Muscle layer of colon (tissue), 2 donors: ENCODE measurements at regions not wholly inside any gene's neighbourhood (a gene's known extent, or its start where the extent isn't known, plus 50 kb on each side); places are given as distances from the start of the nearest gene placed in this dataset.

ENCODE experiments used
- H3K27ac ChIP-seq: one replicate; pipeline ENCODE4 v1.7.0; 2013; ENCODE audit warnings: low read depth, mild to moderate bottlenecking, low read length, moderate library complexity
- H3K27me3 ChIP-seq, 2 donors: one replicate each; pipeline ENCODE4 v1.7.0; 2013; ENCODE audit warnings: low read length in 2 of 2, mild to moderate bottlenecking in 2 of 2; ENCODE audit not compliant: insufficient read depth in 2 of 2, control insufficient read depth in 1 of 2
- H3K36me3 ChIP-seq: one replicate; pipeline ENCODE4 v1.7.0; 2013; ENCODE audit warnings: mild to moderate bottlenecking, low read length; ENCODE audit not compliant: insufficient read depth
- H3K4me1 ChIP-seq: one replicate; pipeline ENCODE4 v1.7.0; 2013; ENCODE audit warnings: mild to moderate bottlenecking, low read length; ENCODE audit not compliant: insufficient read depth
- H3K4me3 ChIP-seq, 2 donors: one replicate each; pipeline ENCODE4 v1.7.0; 2013; ENCODE audit warnings: low read length in 2 of 2, low read depth in 1 of 2, mild to moderate bottlenecking in 1 of 2, moderate library complexity in 1 of 2
- H3K9ac ChIP-seq: one replicate; pipeline ENCODE4 v1.7.0; 2013; ENCODE audit warnings: low read length
- H3K9me3 ChIP-seq: one replicate; pipeline ENCODE4 v1.7.0; 2013; ENCODE audit warnings: mild to moderate bottlenecking, low read length
- donor health status: abdominal sarcoma.
- donor health status: Adenocarcinoma of cecum.

GRCh38 chr7:46411236-46411635 lies 490.2 kb upstream of the IGFBP3 start:
- Histone ChIP-seq H3K4me1 (no peaks in the 10 kb centered on the region), H3K9me3 (no peaks in the 10 kb centered on the region), H3K36me3 (no peaks in the 10 kb centered on the region), H3K4me3 (no peak overlapping the region), H3K27me3 (no peaks in the 10 kb centered on the region), H3K9ac (no peak overlapping the region), H3K27ac (no peak overlapping the region)

- Histone ChIP-seq H3K27me3 (no peaks in the 10 kb centered on the region), H3K9me3 (no peaks in the 10 kb centered on the region), H3K36me3 (no peaks in the 10 kb centered on the region), H3K4me1 (no peaks in the 10 kb centered on the region), H3K27ac (no peak overlapping the region), H3K4me3 (no peak overlapping the region), H3K9ac (no peak overlapping the region)
Observed at GRCh38 chr7:46407125-46407524, 486.1 kb upstream of the IGFBP3 start.

GRCh38 chr7:46397591-46397990 lies 476.5 kb upstream of the IGFBP3 start:
- no peaks in the 10 kb centered on the region for H3K9me3 ChIP-seq
- H3K9ac ChIP-seq: no peak overlapping the region
- H3K27me3 ChIP-seq: no peaks in the 10 kb centered on the region
- H3K27ac ChIP-seq: no peak overlapping the region
- H3K4me1 ChIP-seq: peaks cover 11% of the 10 kb centered on the region
- no peaks in the 10 kb centered on the region for H3K36me3 ChIP-seq
- H3K4me3 ChIP-seq: no peak overlapping the region

GRCh38 chr7:46396481-46396880 lies 475.4 kb upstream of the IGFBP3 start:
- Histone ChIP-seq H3K4me3 (no peak overlapping the region), H3K9me3 (no peaks in the 10 kb centered on the region), H3K36me3 (no peaks in the 10 kb centered on the region), H3K9ac (no peak overlapping the region), H3K27ac (no peak overlapping the region), H3K27me3 (no peaks in the 10 kb centered on the region), H3K4me1 (peaks cover 22% of the 10 kb centered on the region)

DNA sequence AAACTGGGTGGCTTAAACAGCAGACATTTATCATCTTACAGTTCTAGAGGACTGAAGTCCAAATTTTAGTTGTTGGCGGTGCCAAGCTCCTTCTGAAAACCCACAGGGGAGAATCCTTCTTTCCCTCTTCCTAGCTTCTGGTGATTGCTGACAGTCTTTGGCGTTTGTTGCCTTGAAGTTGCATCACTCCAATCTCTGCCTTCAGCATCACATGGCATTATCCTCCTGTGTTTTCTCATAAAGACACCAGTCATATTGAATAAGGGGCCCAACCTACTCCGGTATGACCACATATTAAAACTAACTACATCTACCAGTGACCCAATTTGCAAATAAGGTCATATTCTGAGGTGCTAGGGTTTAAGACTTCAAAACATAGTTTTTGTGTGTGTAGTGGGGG lies 472.1 kb upstream of the IGFBP3 start:
- Histone ChIP-seq H3K4me1 (peaks cover 40% of the 10 kb centered on the region), H3K27me3 (no peaks in the 10 kb centered on the region), H3K4me3 (no peak overlapping the region)

GRCh38 chr7:46391231-46392201 lies 470.4 kb upstream of the IGFBP3 start:
- Histone ChIP-seq H3K9me3 (no peaks in the 10 kb centered on the region), H3K36me3 (no peaks in the 10 kb centered on the region), H3K27me3 (no peaks in the 10 kb centered on the region), H3K9ac (no peak overlapping the region), H3K27ac (peak overlapping the region; percentile 57), H3K4me3 (peak overlapping the region in 1 of 2 donors; percentile 10), H3K4me1 (peaks cover 34% of the 10 kb centered on the region)

More for the DNA sequence above, 472.1 kb upstream of the IGFBP3 start:
- Histone ChIP-seq H3K27ac (no peak overlapping the region), H3K9ac (no peak overlapping the region), H3K36me3 (no peaks in the 10 kb centered on the region), H3K9me3 (no peaks in the 10 kb centered on the region)

- no peak overlapping the region for H3K9ac ChIP-seq
- H3K36me3 ChIP-seq: no peaks in the 10 kb centered on the region
- peaks cover 34% of the 10 kb centered on the region for H3K4me1 ChIP-seq
- H3K4me3 ChIP-seq: no peak overlapping the region
- no peaks in the 10 kb centered on the region for H3K9me3 ChIP-seq
- no peak overlapping the region for H3K27ac ChIP-seq
- H3K27me3 ChIP-seq: no peaks in the 10 kb centered on the region
Observed at GRCh38 chr7:46390042-46390441, 469.0 kb upstream of the IGFBP3 start.

GRCh38 chr7:46389146-46389545 lies 468.1 kb upstream of the IGFBP3 start:
- Histone ChIP-seq H3K4me3 (no peak overlapping the region), H3K36me3 (no peaks in the 10 kb centered on the region)

DNA sequence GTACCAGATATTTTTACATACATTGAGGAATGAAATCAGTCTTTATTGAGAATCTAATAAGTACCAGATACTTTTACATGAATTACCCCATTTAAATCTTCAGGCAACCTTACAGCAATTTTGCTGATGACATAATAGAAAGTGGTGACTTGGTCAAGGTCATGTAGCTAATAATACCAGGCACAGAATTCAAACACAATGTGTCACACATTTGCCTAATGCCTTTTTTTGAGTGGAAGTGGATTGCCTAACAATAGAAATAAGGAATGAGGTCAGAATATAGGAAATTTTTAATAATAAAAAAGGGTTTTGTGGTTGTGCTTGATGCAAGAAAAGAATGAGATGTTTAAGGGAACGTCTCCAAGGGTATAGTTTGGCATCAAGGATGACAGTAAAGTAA lies 466.6 kb upstream of the IGFBP3 start:
- Histone ChIP-seq H3K27me3 (no peaks in the 10 kb centered on the region), H3K27ac (no peak overlapping the region), H3K9me3 (no peaks in the 10 kb centered on the region), H3K9ac (no peak overlapping the region), H3K4me3 (no peak overlapping the region), H3K36me3 (no peaks in the 10 kb centered on the region), H3K4me1 (peaks cover 30% of the 10 kb centered on the region)

More at GRCh38 chr7:46389146-46389545, 468.1 kb upstream of the IGFBP3 start:
- Histone ChIP-seq H3K4me1 (peaks cover 34% of the 10 kb centered on the region), H3K9ac (no peak overlapping the region), H3K27ac (no peak overlapping the region), H3K9me3 (no peaks in the 10 kb centered on the region), H3K27me3 (no peaks in the 10 kb centered on the region)

- Histone ChIP-seq H3K27ac (no peak overlapping the region), H3K36me3 (no peaks in the 10 kb centered on the region), H3K4me3 (no peak overlapping the region), H3K4me1 (peaks cover 20% of the 10 kb centered on the region), H3K9ac (no peak overlapping the region), H3K9me3 (no peaks in the 10 kb centered on the region), H3K27me3 (no peaks in the 10 kb centered on the region)
Observed at GRCh38 chr7:46386428-46387399, 465.6 kb upstream of the IGFBP3 start.

- Histone ChIP-seq H3K36me3 (no peaks in the 10 kb centered on the region), H3K9me3 (no peaks in the 10 kb centered on the region), H3K4me1 (peaks cover 11% of the 10 kb centered on the region), H3K27ac (no peak overlapping the region), H3K27me3 (no peaks in the 10 kb centered on the region), H3K9ac (no peak overlapping the region), H3K4me3 (no peak overlapping the region)
Observed at GRCh38 chr7:46385662-46386309, 464.7 kb upstream of the IGFBP3 start.
